NT2/D1 (cell line): ENCODE measurements at regions not wholly inside any gene's neighbourhood (a gene's known extent, or its start where the extent isn't known, plus 50 kb on each side); places are given as distances from the start of the nearest gene placed in this dataset.

Experiments used
- DNase-seq: peaks from one replicate; pipeline ENCODE4 v3.0.0-alpha.2; 2011; ENCODE audit warnings: low read depth, low spot score
- H3K27me3 ChIP-seq: 2 replicates; pipeline ENCODE4 v1.6.0; 2011; ENCODE audit warnings: mild to moderate bottlenecking; ENCODE audit not compliant: insufficient read length, insufficient read depth
- H3K36me3 ChIP-seq: 2 replicates; pipeline ENCODE4 v1.6.1; 2011; ENCODE audit warnings: mild to moderate bottlenecking, low read length, mixed read lengths; ENCODE audit not compliant: insufficient read depth, insufficient read length
- H3K4me1 ChIP-seq: 2 replicates; pipeline ENCODE4 v1.5.1; 2011; ENCODE audit not compliant: insufficient read depth, insufficient read length
- H3K4me3 ChIP-seq: 2 replicates; pipeline ENCODE4 v1.5.1; 2011; ENCODE audit warnings: low read depth; ENCODE audit not compliant: insufficient read length
- H3K9ac ChIP-seq: 2 replicates; pipeline ENCODE4 v1.6.0; 2011; ENCODE audit warnings: low read depth; ENCODE audit not compliant: insufficient read length
- H3K9me3 ChIP-seq: 2 replicates; pipeline ENCODE4 v1.5.1; 2011; ENCODE audit warnings: mild to moderate bottlenecking, low read length; ENCODE audit not compliant: insufficient read depth
- SUZ12 ChIP-seq: IDR thresholded peaks from 2 replicates; pipeline ENCODE4 v1.6.1; 2011; ENCODE audit not compliant: insufficient read length, insufficient read depth; ENCODE audit errors: extremely low read depth
- YY1 ChIP-seq: IDR thresholded peaks from 2 replicates; pipeline ENCODE4 v1.6.1; 2011; ENCODE audit not compliant: insufficient read length, insufficient read depth
- ZNF274 ChIP-seq: IDR thresholded peaks from 2 replicates; pipeline ENCODE4 v1.6.1; 2011; ENCODE audit warnings: mild to moderate bottlenecking, low read depth, low read length

GRCh38 chr22:34897126-34897525 is 168.8 kb upstream of the ISX start:
- TF ChIP-seq YY1: no peak
- no peak for TF ChIP-seq SUZ12
- no peak for TF ChIP-seq ZNF274
- Histone ChIP-seq H3K4me3 (no peak overlapping the region), H3K27me3 (no peaks in the 10 kb centered on the region), H3K9ac (no peak overlapping the region), H3K9me3 (no peaks in the 10 kb centered on the region), H3K36me3 (no peaks in the 10 kb centered on the region), H3K4me1 (no peaks in the 10 kb centered on the region)
- no peak for DNase-seq

- Histone ChIP-seq H3K36me3 (no peaks in the 10 kb centered on the region), H3K27me3 (no peaks in the 10 kb centered on the region), H3K4me3 (no peak overlapping the region), H3K4me1 (no peaks in the 10 kb centered on the region), H3K9me3 (no peaks in the 10 kb centered on the region; the same call in 1 of the 2 replicates), H3K9ac (no peak overlapping the region)
- TF ChIP-seq YY1 (no peak), ZNF274 (no peak), SUZ12 (no peak)
- DNase-seq: no peak
These were observed 163.6 kb upstream of the ISX start for GRCh38 chr22:34902335-34902734.

GRCh38 chr22:34903416-34903815 is 162.5 kb upstream of the ISX start:
- Histone ChIP-seq H3K4me3 (no peak overlapping the region), H3K27me3 (no peaks in the 10 kb centered on the region), H3K9ac (no peak overlapping the region), H3K36me3 (no peaks in the 10 kb centered on the region), H3K9me3 (no peaks in the 10 kb centered on the region; the same call in 1 of the 2 replicates), H3K4me1 (no peaks in the 10 kb centered on the region)
- no peak for DNase-seq
- TF ChIP-seq ZNF274 (no peak), YY1 (no peak), SUZ12 (no peak)

GRCh38 chr22:34904486-34904885 is 161.5 kb upstream of the ISX start:
- no peak overlapping the region for H3K4me3 ChIP-seq

GRCh38 chr22:34913826-34914225 is 152.1 kb upstream of the ISX start:
- Histone ChIP-seq H3K4me3 (no peak overlapping the region), H3K4me1 (no peaks in the 10 kb centered on the region), H3K9ac (no peak overlapping the region), H3K27me3 (no peaks in the 10 kb centered on the region), H3K9me3 (no peaks in the 10 kb centered on the region), H3K36me3 (no peaks in the 10 kb centered on the region)
- TF ChIP-seq YY1 (no peak), ZNF274 (no peak), SUZ12 (no peak)
- DNase-seq: no peak

More at GRCh38 chr22:34904486-34904885, 161.5 kb upstream of the ISX start:
- no peaks in the 10 kb centered on the region for H3K4me1 ChIP-seq
- no peak for DNase-seq
- no peak overlapping the region for H3K9ac ChIP-seq
- H3K9me3 ChIP-seq: no peaks in the 10 kb centered on the region; the same call in 1 of the 2 replicates
- no peaks in the 10 kb centered on the region for H3K36me3 ChIP-seq
- TF ChIP-seq ZNF274 (no peak), YY1 (no peak), SUZ12 (no peak)
- no peaks in the 10 kb centered on the region for H3K27me3 ChIP-seq

- Histone ChIP-seq H3K27me3 (no peaks in the 10 kb centered on the region), H3K4me1 (no peaks in the 10 kb centered on the region), H3K9ac (no peak overlapping the region), H3K9me3 (no peaks in the 10 kb centered on the region), H3K36me3 (no peaks in the 10 kb centered on the region), H3K4me3 (no peak overlapping the region)
- no peak for TF ChIP-seq SUZ12
- no peak for TF ChIP-seq ZNF274
- no peak for TF ChIP-seq YY1
- no peak for DNase-seq
These were observed 151.1 kb upstream of the ISX start for GRCh38 chr22:34914846-34915245.

- DNase-seq: no peak
- no peak for TF ChIP-seq SUZ12
- no peak for TF ChIP-seq ZNF274
- TF ChIP-seq YY1: no peak
- no peaks in the 10 kb centered on the region for H3K4me1 ChIP-seq
These were observed 148.7 kb upstream of the ISX start for GRCh38 chr22:34917239-34917638.

More at GRCh38 chr22:34917239-34917638, 148.7 kb upstream of the ISX start:
- Histone ChIP-seq H3K4me3 (no peak overlapping the region), H3K9ac (no peak overlapping the region), H3K27me3 (no peaks in the 10 kb centered on the region), H3K9me3 (no peaks in the 10 kb centered on the region), H3K36me3 (no peaks in the 10 kb centered on the region)
